ENCODE measurements at regions not wholly inside any gene's neighbourhood (a gene's known extent, or its start where the extent isn't known, plus 50 kb on each side); places are given as distances from the start of the nearest gene placed in this dataset.

DNA sequence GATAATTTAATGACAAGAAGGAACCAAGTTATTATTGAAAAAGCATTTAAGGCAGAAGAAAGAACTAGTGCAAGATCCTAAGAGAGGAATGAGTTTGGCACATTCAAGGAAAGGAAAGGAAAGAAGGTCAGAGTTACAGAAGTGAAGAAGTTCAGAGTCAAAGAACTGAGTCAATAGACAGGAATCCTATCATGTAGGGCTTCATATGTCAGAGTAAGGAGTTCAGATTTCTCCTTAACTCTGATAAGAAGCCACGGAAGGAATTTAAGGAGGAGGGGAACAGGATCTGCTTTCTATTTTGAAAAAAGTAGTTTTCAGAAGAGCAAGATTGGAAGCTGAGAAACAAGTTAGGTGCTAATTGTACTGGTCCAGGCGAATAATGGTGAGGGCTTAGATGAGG lies 223.1 kb upstream of the FOXN3 start:
- no peaks in the 10 kb centered on the region for H3K27me3 ChIP-seq (ENCODE audit: insufficient read depth, poor library complexity, severe bottlenecking)
- TF ChIP-seq SPI1 (IDR thresholded peaks at IDR 0.05; ENCODE audit: borderline replicate concordance, low read depth) (no peak), POLR2AphosphoS5 (IDR thresholded peaks at IDR 0.05; ENCODE audit: low read depth) (no peak), GABPA (IDR thresholded peaks at IDR 0.05; ENCODE audit: low read depth) (no peak)
- TF ChIP-seq, protein P1, sequence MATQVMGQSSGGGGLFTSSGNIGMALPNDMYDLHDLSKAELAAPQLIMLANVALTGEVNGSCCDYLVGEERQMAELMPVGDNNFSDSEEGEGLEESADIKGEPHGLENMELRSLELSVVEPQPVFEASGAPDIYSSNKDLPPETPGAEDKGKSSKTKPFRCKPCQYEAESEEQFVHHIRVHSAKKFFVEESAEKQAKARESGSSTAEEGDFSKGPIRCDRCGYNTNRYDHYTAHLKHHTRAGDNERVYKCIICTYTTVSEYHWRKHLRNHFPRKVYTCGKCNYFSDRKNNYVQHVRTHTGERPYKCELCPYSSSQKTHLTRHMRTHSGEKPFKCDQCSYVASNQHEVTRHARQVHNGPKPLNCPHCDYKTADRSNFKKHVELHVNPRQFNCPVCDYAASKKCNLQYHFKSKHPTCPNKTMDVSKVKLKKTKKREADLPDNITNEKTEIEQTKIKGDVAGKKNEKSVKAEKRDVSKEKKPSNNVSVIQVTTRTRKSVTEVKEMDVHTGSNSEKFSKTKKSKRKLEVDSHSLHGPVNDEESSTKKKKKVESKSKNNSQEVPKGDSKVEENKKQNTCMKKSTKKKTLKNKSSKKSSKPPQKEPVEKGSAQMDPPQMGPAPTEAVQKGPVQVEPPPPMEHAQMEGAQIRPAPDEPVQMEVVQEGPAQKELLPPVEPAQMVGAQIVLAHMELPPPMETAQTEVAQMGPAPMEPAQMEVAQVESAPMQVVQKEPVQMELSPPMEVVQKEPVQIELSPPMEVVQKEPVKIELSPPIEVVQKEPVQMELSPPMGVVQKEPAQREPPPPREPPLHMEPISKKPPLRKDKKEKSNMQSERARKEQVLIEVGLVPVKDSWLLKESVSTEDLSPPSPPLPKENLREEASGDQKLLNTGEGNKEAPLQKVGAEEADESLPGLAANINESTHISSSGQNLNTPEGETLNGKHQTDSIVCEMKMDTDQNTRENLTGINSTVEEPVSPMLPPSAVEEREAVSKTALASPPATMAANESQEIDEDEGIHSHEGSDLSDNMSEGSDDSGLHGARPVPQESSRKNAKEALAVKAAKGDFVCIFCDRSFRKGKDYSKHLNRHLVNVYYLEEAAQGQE (IDR thresholded peaks at IDR 0.05; ENCODE audit: insufficient replicate concordance, low read depth) = no peak
- TF ChIP-seq, protein P2, sequence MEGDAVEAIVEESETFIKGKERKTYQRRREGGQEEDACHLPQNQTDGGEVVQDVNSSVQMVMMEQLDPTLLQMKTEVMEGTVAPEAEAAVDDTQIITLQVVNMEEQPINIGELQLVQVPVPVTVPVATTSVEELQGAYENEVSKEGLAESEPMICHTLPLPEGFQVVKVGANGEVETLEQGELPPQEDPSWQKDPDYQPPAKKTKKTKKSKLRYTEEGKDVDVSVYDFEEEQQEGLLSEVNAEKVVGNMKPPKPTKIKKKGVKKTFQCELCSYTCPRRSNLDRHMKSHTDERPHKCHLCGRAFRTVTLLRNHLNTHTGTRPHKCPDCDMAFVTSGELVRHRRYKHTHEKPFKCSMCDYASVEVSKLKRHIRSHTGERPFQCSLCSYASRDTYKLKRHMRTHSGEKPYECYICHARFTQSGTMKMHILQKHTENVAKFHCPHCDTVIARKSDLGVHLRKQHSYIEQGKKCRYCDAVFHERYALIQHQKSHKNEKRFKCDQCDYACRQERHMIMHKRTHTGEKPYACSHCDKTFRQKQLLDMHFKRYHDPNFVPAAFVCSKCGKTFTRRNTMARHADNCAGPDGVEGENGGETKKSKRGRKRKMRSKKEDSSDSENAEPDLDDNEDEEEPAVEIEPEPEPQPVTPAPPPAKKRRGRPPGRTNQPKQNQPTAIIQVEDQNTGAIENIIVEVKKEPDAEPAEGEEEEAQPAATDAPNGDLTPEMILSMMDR (IDR thresholded peaks at IDR 0.05; ENCODE audit: insufficient read depth, low read length) = no peak
- no peak overlapping the region for H3K27ac ChIP-seq (replicated peaks)
- DNase-seq (ENCODE audit: low read depth in 1 of 2, low spot score in 1 of 2) = no peak
- H3K4me3 ChIP-seq (replicated peaks; ENCODE audit: insufficient read depth, low read length) = no peak overlapping the region

DNA sequence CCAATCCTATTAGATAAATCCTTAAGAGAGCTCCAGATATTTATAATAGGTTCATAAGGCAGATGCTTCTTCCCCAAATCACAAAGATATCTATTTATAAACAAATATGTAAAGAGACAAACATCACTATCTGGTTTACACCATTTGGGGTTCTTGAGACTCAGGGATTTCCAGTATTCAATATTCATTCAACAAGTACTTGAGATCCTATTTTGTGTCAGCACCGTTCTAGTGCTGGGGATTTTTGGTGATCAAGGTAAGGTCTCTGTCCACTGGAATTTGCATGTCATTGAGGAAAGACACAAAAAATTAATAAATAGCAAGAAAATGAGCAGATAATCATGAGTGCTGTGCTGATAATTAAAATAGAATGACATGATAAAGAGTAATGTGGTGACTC lies 222.7 kb upstream of the FOXN3 start:
- DNase-seq (ENCODE audit: low read depth in 1 of 2, low spot score in 1 of 2) = no peak
- Histone ChIP-seq H3K27me3 (ENCODE audit: insufficient read depth, poor library complexity, severe bottlenecking) (no peaks in the 10 kb centered on the region), H3K4me3 (replicated peaks; ENCODE audit: insufficient read depth, low read length) (no peak overlapping the region), H3K27ac (replicated peaks) (no peak overlapping the region)
- TF ChIP-seq POLR2AphosphoS5 (IDR thresholded peaks at IDR 0.05; ENCODE audit: low read depth) = no peak
- TF ChIP-seq, protein P2 (IDR thresholded peaks at IDR 0.05; ENCODE audit: insufficient read depth, low read length) = no peak
- no peak for TF ChIP-seq SPI1 (IDR thresholded peaks at IDR 0.05; ENCODE audit: borderline replicate concordance, low read depth)

DNA sequence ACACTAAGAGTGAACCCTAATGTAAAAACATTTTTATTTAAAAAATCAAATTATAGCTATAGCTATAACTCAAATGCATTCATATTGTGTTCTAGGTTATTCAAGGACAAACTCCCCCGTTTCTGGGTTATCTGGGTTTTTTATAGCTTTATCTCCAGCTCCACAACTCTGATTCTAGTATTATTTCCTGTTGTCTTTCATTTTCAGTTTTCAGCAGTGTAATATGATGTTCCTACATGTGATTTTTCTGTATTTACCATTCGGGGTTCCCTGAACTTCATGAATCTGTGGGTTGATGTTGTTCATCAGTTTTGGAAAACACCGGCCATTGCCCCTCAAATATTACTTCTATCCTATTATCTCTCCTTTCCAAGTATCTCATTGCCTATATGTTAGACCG lies 221.9 kb upstream of the FOXN3 start:
- Histone ChIP-seq H3K27me3 (ENCODE audit: insufficient read depth, poor library complexity, severe bottlenecking) (no peaks in the 10 kb centered on the region), H3K4me3 (replicated peaks; ENCODE audit: insufficient read depth, low read length) (no peak overlapping the region), H3K27ac (replicated peaks) (no peak overlapping the region)
- TF ChIP-seq, protein P2 (IDR thresholded peaks at IDR 0.05; ENCODE audit: insufficient read depth, low read length) = no peak
- no peak for TF ChIP-seq SPI1 (IDR thresholded peaks at IDR 0.05; ENCODE audit: borderline replicate concordance, low read depth)
- TF ChIP-seq, protein P1 (IDR thresholded peaks at IDR 0.05; ENCODE audit: insufficient replicate concordance, low read depth) = no peak
- no peak for TF ChIP-seq GABPA (IDR thresholded peaks at IDR 0.05; ENCODE audit: low read depth)
- no peak for TF ChIP-seq POLR2AphosphoS5 (IDR thresholded peaks at IDR 0.05; ENCODE audit: low read depth)
- no peak for DNase-seq (ENCODE audit: low read depth in 1 of 2, low spot score in 1 of 2)

DNA sequence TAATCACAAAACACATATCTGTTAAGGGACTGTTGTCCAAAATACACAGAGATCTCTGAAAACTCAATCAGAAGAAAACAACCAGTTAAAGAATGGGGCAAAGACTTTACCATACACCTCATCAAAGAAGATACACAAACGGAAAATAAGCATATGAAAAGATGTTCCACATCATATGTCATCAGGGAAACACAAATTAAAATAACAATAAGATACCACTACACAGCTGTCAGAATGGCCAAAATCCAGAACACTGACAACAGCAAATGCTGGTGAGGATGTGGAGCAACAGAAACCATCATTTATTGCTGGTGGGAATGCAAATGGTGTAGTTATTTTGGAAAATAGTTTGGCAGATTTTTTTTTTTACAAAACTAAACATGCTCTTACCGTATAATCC lies 220.5 kb upstream of the FOXN3 start:
- DNase-seq (ENCODE audit: low read depth in 1 of 2, low spot score in 1 of 2) = no peak
- no peak for TF ChIP-seq GABPA (IDR thresholded peaks at IDR 0.05; ENCODE audit: low read depth)
- TF ChIP-seq, protein P1 (IDR thresholded peaks at IDR 0.05; ENCODE audit: insufficient replicate concordance, low read depth) = no peak
- TF ChIP-seq, protein P2 (IDR thresholded peaks at IDR 0.05; ENCODE audit: insufficient read depth, low read length) = no peak
- TF ChIP-seq POLR2AphosphoS5 (IDR thresholded peaks at IDR 0.05; ENCODE audit: low read depth) = no peak
- TF ChIP-seq SPI1 (IDR thresholded peaks at IDR 0.05; ENCODE audit: borderline replicate concordance, low read depth) = no peak
- no peak overlapping the region for H3K27ac ChIP-seq (replicated peaks)
- no peaks in the 10 kb centered on the region for H3K27me3 ChIP-seq (ENCODE audit: insufficient read depth, poor library complexity, severe bottlenecking)
- H3K4me3 ChIP-seq (replicated peaks; ENCODE audit: insufficient read depth, low read length) = no peak overlapping the region
